Liver (tissue), 3 donors: ENCODE measurements at regions not wholly inside any gene's neighbourhood (a gene's known extent, or its start where the extent isn't known, plus 50 kb on each side); places are given as distances from the start of the nearest gene placed in this dataset.

Source experiments
- CTCF ChIP-seq: fragments of 150-350 bp; IDR thresholded peaks from 2 replicates; pipeline ENCODE4 v1.5.1; 2017; ENCODE audit warnings: improper control_type of control experiment, low read depth, low read length; ENCODE audit not compliant: missing input control
- EGR1 ChIP-seq, 2 donors: IDR thresholded peaks; 2 replicates each; pipeline ENCODE4 v1.6.1; 2016 to 2018; ENCODE audit warnings: antibody characterized with exemption in 2 of 2, low read depth in 2 of 2
- FOXA1 ChIP-seq: IDR thresholded peaks from 2 replicates; pipeline ENCODE4 v1.6.1; 2016; ENCODE audit warnings: antibody characterized with exemption
- GABPA ChIP-seq, 2 donors: IDR thresholded peaks in 1 of 2; conservative IDR thresholded peaks in 1 of 2; 2 replicates each; pipeline ENCODE4 v1.6.1; 2016; ENCODE audit warnings: antibody characterized with exemption in 2 of 2, mild to moderate bottlenecking in 1 of 2, moderate library complexity in 1 of 2
- HNF4A ChIP-seq, 2 donors: conservative IDR thresholded peaks; 2 replicates each; pipeline ENCODE4 v1.6.1; 2016; ENCODE audit warnings: antibody characterized with exemption in 2 of 2, mild to moderate bottlenecking in 2 of 2
- JUND ChIP-seq, 2 donors: IDR thresholded peaks; 2 replicates each; pipeline ENCODE4 v1.6.1; 2016; ENCODE audit warnings: antibody characterized with exemption in 2 of 2
- MAX ChIP-seq: IDR thresholded peaks from 2 replicates; pipeline ENCODE4 v1.6.1; 2016; ENCODE audit warnings: antibody characterized with exemption
- NR2F2 ChIP-seq: IDR thresholded peaks from 2 replicates; pipeline ENCODE4 v1.6.1; 2016; ENCODE audit warnings: antibody characterized with exemption
- RAD21 ChIP-seq, 2 donors: IDR thresholded peaks; 2 replicates each; pipeline ENCODE4 v1.6.1; 2016; ENCODE audit warnings: antibody characterized with exemption in 2 of 2, mild to moderate bottlenecking in 2 of 2
- REST ChIP-seq: IDR thresholded peaks from 2 replicates; pipeline ENCODE4 v1.6.1; 2016; ENCODE audit warnings: antibody characterized with exemption, mild to moderate bottlenecking
- SP1 ChIP-seq: IDR thresholded peaks from 2 replicates; pipeline ENCODE4 v1.6.1; 2018; ENCODE audit warnings: antibody characterized with exemption, mild to moderate bottlenecking
- ZBTB33 ChIP-seq: IDR thresholded peaks from 2 replicates; pipeline ENCODE4 v1.6.1; 2016; ENCODE audit warnings: antibody characterized with exemption
- donor health status: healthy.
- donor health status: healthy.

- no peak for TF ChIP-seq REST
- no peak for TF ChIP-seq CTCF
- TF ChIP-seq RAD21 (IDR thresholded peaks at IDR 0.05), result no peak
- TF ChIP-seq NR2F2, result no peak
- no peak for TF ChIP-seq JUND (IDR thresholded peaks at IDR 0.05)
- no peak for TF ChIP-seq GABPA (IDR thresholded peaks at IDR 0.05 in 1 of 2, conservative IDR thresholded peaks at IDR 0.05 in 1 of 2)
- TF ChIP-seq EGR1 (IDR thresholded peaks at IDR 0.05; ENCODE audit: low read depth in 2 of 2), result no peak
- no peak for TF ChIP-seq SP1
- TF ChIP-seq MAX, result no peak
- no peak for TF ChIP-seq FOXA1
- TF ChIP-seq ZBTB33, result no peak
- no peak for TF ChIP-seq HNF4A (conservative IDR thresholded peaks at IDR 0.05)
Observed at GRCh38 chr13:105346141-105346775, 1189.2 kb downstream of the EFNB2 start.
